HepG2 (cell line): ENCODE measurements at regions not wholly inside any gene's neighbourhood (a gene's known extent, or its start where the extent isn't known, plus 50 kb on each side); places are given as distances from the start of the nearest gene placed in this dataset.

Experiments used
- HDAC2 ChIP-seq: sonication (generic); formaldehyde crosslinking; IDR thresholded peaks from 2 replicates; pipeline ENCODE4 v1.4.0; 2020; ENCODE audit warnings: missing genetic modification reagents
- RERE ChIP-seq: IDR thresholded peaks from 2 replicates; pipeline ENCODE4 v1.6.1; 2016; ENCODE audit warnings: low read depth, missing genetic modification reagents, missing compliant biosample characterization
- SOX13 ChIP-seq, 3 experiments: fragments of 450-650 bp in 1 of 3; sonication (generic) in 1 of 3; formaldehyde crosslinking in 1 of 3; IDR thresholded peaks in 2 of 3; conservative IDR thresholded peaks in 1 of 3; 2 replicates each; pipeline versions ENCODE4 v1.5.0 to v1.6.1; 2016 to 2020; ENCODE audit warnings: antibody characterized with exemption in 1 of 3, mild to moderate bottlenecking in 1 of 3, missing compliant biosample characterization in 1 of 3, missing genetic modification reagents in 1 of 3, moderate library complexity in 1 of 3
- TRAFD1 ChIP-seq: sonication (generic); formaldehyde crosslinking; IDR thresholded peaks from 2 replicates; pipeline ENCODE4 v1.5.1; 2020; ENCODE audit warnings: missing genetic modification reagents, mild to moderate bottlenecking, borderline replicate concordance
- ZNF264 ChIP-seq: sonication (generic); formaldehyde crosslinking; IDR thresholded peaks from 2 replicates; pipeline ENCODE4 v1.4.0; 2020; ENCODE audit warnings: missing genetic modification reagents
- ZNF75D ChIP-seq: sonication (generic); formaldehyde crosslinking; IDR thresholded peaks from 2 replicates; pipeline ENCODE4 v1.8.1; 2023; ENCODE audit warnings: missing genetic modification reagents, mild to moderate bottlenecking, borderline replicate concordance
- ZXDC ChIP-seq: sonication (generic); formaldehyde crosslinking; IDR thresholded peaks from 2 replicates; pipeline ENCODE4 v1.5.0; 2020; ENCODE audit warnings: mild to moderate bottlenecking, missing genetic modification reagents

- no peak for TF ChIP-seq RERE (CRISPR knock-in tag)
- no peak for TF ChIP-seq ZXDC (CRISPR knock-in tag)
- no peak for TF ChIP-seq HDAC2 (CRISPR knock-in tag)
- no peak for TF ChIP-seq ZNF75D
- TF ChIP-seq ZNF264 (CRISPR knock-in tag): no peak
- TF ChIP-seq SOX13 (IDR thresholded peaks at IDR 0.05): no peak
- TF ChIP-seq SOX13 (CRISPR knock-in tag; conservative IDR thresholded peaks at IDR 0.05 in 1 of 2, IDR thresholded peaks at IDR 0.05 in 1 of 2): no peak
- TF ChIP-seq TRAFD1 (CRISPR knock-in tag): no peak
- TF ChIP-seq, all 625 proteins: peak for 0
Observed at GRCh38 chr2:107363806-107364205, 462.9 kb upstream of the RGPD4 start (continued).
